Esophagus squamous epithelium (tissue), 4 donors: ENCODE measurements at regions not wholly inside any gene's neighbourhood (a gene's known extent, or its start where the extent isn't known, plus 50 kb on each side); places are given as distances from the start of the nearest gene placed in this dataset.

Experiments used
- POLR2A ChIP-seq, 4 donors: fragments of 450-650 bp; IDR thresholded peaks; one replicate each; pipeline ENCODE4 v1.6.1; 2017; ENCODE audit warnings: antibody characterized with exemption in 4 of 4, mild to moderate bottlenecking in 4 of 4, moderate library complexity in 3 of 4
- TF ChIP-seq, protein P1 (sequence below), 6 experiments: fragments of 450-650 bp in 4 of 6; fragments of 200-600 bp in 2 of 6; sonication (generic) in 2 of 6; IDR thresholded peaks; one replicate each; pipeline ENCODE4 v1.5.1; 2016 to 2019; ENCODE audit warnings: antibody characterized with exemption in 6 of 6, mild to moderate bottlenecking in 4 of 6, moderate library complexity in 4 of 6

DNA sequence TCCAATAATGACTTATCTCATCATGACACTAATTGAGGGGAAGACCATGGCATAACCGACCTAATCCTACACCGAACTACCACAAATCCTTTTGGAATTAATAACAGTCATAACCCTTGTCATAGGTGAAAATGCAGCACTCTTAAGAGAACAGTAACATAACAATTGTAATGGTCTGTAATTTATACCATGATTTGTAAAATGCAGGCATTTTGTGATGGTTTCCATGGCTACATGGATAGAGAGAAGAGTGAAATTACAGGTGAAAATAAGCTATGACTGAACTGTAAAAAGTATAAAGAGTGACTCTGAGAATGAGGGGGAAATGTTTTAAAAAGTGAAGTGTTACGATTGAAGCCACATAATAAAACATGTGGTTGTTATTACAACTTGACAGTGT, 494.1 kb upstream of the SLC39A10 start:
- TF ChIP-seq POLR2A (IDR thresholded peaks at IDR 0.05): no peak
- TF ChIP-seq, protein P1, sequence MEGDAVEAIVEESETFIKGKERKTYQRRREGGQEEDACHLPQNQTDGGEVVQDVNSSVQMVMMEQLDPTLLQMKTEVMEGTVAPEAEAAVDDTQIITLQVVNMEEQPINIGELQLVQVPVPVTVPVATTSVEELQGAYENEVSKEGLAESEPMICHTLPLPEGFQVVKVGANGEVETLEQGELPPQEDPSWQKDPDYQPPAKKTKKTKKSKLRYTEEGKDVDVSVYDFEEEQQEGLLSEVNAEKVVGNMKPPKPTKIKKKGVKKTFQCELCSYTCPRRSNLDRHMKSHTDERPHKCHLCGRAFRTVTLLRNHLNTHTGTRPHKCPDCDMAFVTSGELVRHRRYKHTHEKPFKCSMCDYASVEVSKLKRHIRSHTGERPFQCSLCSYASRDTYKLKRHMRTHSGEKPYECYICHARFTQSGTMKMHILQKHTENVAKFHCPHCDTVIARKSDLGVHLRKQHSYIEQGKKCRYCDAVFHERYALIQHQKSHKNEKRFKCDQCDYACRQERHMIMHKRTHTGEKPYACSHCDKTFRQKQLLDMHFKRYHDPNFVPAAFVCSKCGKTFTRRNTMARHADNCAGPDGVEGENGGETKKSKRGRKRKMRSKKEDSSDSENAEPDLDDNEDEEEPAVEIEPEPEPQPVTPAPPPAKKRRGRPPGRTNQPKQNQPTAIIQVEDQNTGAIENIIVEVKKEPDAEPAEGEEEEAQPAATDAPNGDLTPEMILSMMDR (IDR thresholded peaks at IDR 0.05): no peak
